Calu3 (cell line): ENCODE measurements at regions not wholly inside any gene's neighbourhood (a gene's known extent, or its start where the extent isn't known, plus 50 kb on each side); places are given as distances from the start of the nearest gene placed in this dataset.
"Not testable (repeated sequence)": the region's sequence is repeated elsewhere in the genome, so short reads cannot be mapped to it uniquely, and the experiment has no call there.

ENCODE experiments used
- BruUV-seq: library from RNA; stranded (reverse); fragments of 400-500 nt; replicated peaks from 2 replicates; lab custom pipeline; 2021; lab: Mats Ljungman, UMichigan
- CTCF ChIA-PET: fragments of 300-600 bp; sonication (Branson Sonifier 250); formaldehyde crosslinking; loops from one replicate; lab custom pipeline; 2022; ENCODE audit warnings: antibody characterized with exemption; lab: Charles Lee
- DNase-seq: peaks from one replicate; pipeline ENCODE4 v3.0.0; 2022
- H3K27ac Mint-ChIP-seq: one replicate; pipeline ENCODE4 v1.8.0; 2022; ENCODE audit warnings: mixed read lengths; ENCODE audit not compliant: unreplicated experiment
- H3K27me3 Mint-ChIP-seq: one replicate; pipeline ENCODE4 v1.8.0; 2022; ENCODE audit warnings: mixed read lengths; ENCODE audit not compliant: unreplicated experiment
- H3K36me3 Mint-ChIP-seq: one replicate; pipeline ENCODE4 v1.8.0; 2022; ENCODE audit warnings: mild to moderate bottlenecking, moderate library complexity, mixed read lengths; ENCODE audit not compliant: insufficient read depth, unreplicated experiment
- H3K4me1 Mint-ChIP-seq: one replicate; pipeline ENCODE4 v1.8.0; 2022; ENCODE audit warnings: mild to moderate bottlenecking, low read depth, mixed read lengths; ENCODE audit not compliant: unreplicated experiment
- H3K4me3 Mint-ChIP-seq: one replicate; pipeline ENCODE4 v1.8.0; 2022; ENCODE audit warnings: mild to moderate bottlenecking, low read depth, moderate library complexity, mixed read lengths; ENCODE audit not compliant: unreplicated experiment
- H3K9me3 Mint-ChIP-seq: one replicate; pipeline ENCODE4 v1.8.0; 2022; ENCODE audit warnings: low read depth, mixed read lengths; ENCODE audit not compliant: unreplicated experiment
- intact Hi-C: fragments of 100-400 bp; cut with micrococcal nuclease; formaldehyde crosslinking; loops from one replicate; pipeline ENCODE4 v1.10.0; 2022; ENCODE audit not compliant: unreplicated experiment
- TF ChIP-seq, protein P1 (sequence below): fragments of 200-600 bp; IDR thresholded peaks from one replicate; pipeline ENCODE4 v1.8.0; 2022; ENCODE audit warnings: antibody characterized with exemption; ENCODE audit not compliant: unreplicated experiment

DNA sequence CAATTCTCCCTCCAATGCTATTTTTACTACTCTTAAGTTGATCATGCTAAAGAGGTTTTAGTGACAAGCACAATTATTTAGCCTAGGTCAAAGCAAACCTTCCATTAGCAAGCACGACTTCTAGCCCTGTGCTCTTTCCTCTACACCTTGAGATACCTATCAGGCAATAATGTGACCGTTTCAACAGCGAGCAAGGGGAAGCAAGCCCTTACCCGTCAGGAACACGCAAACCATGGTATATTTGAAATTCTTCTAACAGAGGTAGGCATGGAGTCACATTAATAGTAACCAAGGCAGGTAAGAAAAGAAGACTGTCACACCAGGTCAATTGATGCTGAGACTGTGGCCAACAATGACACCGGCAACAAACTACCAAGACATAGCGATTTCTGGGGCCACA lies 68.9 kb upstream of the VGLL4 start:
- Mint-ChIP-seq H3K4me3 (no peak overlapping the region), H3K4me1 (peaks cover 16% of the 10 kb centered on the region), H3K27ac (no peak overlapping the region), H3K27me3 (no peaks in the 10 kb centered on the region), H3K9me3 (peaks cover 4% of the 10 kb centered on the region), H3K36me3 (no peaks in the 10 kb centered on the region)
- no TSS peak for BruUV-seq
- TF ChIP-seq, protein P1, sequence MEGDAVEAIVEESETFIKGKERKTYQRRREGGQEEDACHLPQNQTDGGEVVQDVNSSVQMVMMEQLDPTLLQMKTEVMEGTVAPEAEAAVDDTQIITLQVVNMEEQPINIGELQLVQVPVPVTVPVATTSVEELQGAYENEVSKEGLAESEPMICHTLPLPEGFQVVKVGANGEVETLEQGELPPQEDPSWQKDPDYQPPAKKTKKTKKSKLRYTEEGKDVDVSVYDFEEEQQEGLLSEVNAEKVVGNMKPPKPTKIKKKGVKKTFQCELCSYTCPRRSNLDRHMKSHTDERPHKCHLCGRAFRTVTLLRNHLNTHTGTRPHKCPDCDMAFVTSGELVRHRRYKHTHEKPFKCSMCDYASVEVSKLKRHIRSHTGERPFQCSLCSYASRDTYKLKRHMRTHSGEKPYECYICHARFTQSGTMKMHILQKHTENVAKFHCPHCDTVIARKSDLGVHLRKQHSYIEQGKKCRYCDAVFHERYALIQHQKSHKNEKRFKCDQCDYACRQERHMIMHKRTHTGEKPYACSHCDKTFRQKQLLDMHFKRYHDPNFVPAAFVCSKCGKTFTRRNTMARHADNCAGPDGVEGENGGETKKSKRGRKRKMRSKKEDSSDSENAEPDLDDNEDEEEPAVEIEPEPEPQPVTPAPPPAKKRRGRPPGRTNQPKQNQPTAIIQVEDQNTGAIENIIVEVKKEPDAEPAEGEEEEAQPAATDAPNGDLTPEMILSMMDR = no peak
- intact Hi-C loops = no loop called here
- no peak for DNase-seq
- CTCF ChIA-PET = no interaction called here

- CTCF ChIA-PET = interaction anchor here (0.6 kb wide), 1 partner anchor 455 kb away, joined by 3 read pairs; no protein-coding TSS in a partner anchor
- BruUV-seq = no TSS peak
- Mint-ChIP-seq H3K36me3 (no peaks in the 10 kb centered on the region), H3K27me3 (no peaks in the 10 kb centered on the region), H3K4me1 (peaks cover 13% of the 10 kb centered on the region), H3K9me3 (peaks cover 4% of the 10 kb centered on the region), H3K27ac (no peak overlapping the region), H3K4me3 (no peak overlapping the region)
- intact Hi-C loops = no loop called here
- TF ChIP-seq, protein P1 = no peak
- DNase-seq = no peak
These were observed 68.2 kb upstream of the VGLL4 start for GRCh38 chr3:11711876-11712275.

- H3K27ac Mint-ChIP-seq = no peak overlapping the region
- no TSS peak for BruUV-seq
- H3K27me3 Mint-ChIP-seq = no peaks in the 10 kb centered on the region
- CTCF ChIA-PET = no interaction called here
- intact Hi-C loops = no loop called here
- H3K36me3 Mint-ChIP-seq = peaks cover 4% of the 10 kb centered on the region
- peaks cover 10% of the 10 kb centered on the region for H3K4me1 Mint-ChIP-seq
- TF ChIP-seq, protein P1 = no peak
- no peak for DNase-seq
- peaks cover 4% of the 10 kb centered on the region for H3K9me3 Mint-ChIP-seq
- H3K4me3 Mint-ChIP-seq = no peak overlapping the region
These were observed 66.1 kb upstream of the VGLL4 start for GRCh38 chr3:11709782-11710181.

DNA sequence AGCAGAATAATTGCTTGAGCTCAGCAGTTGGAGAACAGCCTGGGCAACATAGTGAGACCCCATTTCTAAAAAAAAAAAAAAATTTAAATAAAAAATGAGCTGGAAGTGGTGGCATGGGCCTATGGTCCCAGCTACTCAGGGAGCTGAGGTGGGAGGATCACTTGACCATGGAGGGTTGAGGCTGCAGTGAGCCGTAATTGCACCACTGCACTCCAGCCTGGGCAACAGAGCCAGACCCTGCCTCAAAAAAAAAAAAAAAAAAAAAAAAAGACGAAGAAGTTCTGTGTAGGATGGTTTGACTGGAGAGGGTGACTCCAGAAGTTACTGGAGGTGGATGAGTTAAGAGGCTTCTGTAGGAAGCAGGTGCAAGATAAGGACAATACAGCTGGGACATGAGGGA lies 63.4 kb upstream of the VGLL4 start:
- H3K9me3 Mint-ChIP-seq, CTCF ChIA-PET, H3K4me3 Mint-ChIP-seq, H3K27me3 Mint-ChIP-seq, H3K36me3 Mint-ChIP-seq, intact Hi-C loops, H3K27ac Mint-ChIP-seq, BruUV-seq, DNase-seq: not testable (repeated sequence)
- H3K4me1 Mint-ChIP-seq = peaks cover 11% of the 10 kb centered on the region

DNA sequence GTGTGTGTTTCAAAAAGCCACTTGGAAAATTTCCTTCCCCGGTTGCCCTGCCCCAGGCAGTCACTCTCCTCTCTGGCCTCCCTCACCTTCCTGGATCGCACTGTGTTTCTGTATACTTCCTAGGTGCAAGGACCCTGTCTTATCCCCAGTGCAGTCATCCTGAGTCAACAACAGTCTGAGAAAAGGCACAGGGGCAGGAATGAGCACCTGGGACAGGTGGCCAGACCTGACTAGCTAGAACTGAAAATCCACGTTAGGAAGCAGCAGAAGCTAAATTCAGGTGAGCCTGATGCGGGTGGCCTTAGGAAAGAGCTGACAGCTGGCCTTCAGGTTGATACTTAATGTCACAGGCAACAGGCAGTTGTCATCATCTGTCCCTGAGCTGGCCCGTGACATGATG lies 62.9 kb upstream of the VGLL4 start:
- intact Hi-C loops = no loop called here
- TF ChIP-seq, protein P1 = no peak
- Mint-ChIP-seq H3K4me1 (peaks cover 8% of the 10 kb centered on the region), H3K4me3 (no peak overlapping the region), H3K36me3 (peaks cover 8% of the 10 kb centered on the region), H3K9me3 (no peaks in the 10 kb centered on the region), H3K27ac (no peak overlapping the region), H3K27me3 (no peaks in the 10 kb centered on the region)
- BruUV-seq = no TSS peak
- CTCF ChIA-PET = interaction anchor here (0.9 kb wide), 1 partner anchor 42 kb away, joined by 5 read pairs; no protein-coding TSS in a partner anchor
- no peak for DNase-seq
